ENCODE measurements at regions not wholly inside any gene's neighbourhood (a gene's known extent, or its start where the extent isn't known, plus 50 kb on each side); places are given as distances from the start of the nearest gene placed in this dataset.

DNA sequence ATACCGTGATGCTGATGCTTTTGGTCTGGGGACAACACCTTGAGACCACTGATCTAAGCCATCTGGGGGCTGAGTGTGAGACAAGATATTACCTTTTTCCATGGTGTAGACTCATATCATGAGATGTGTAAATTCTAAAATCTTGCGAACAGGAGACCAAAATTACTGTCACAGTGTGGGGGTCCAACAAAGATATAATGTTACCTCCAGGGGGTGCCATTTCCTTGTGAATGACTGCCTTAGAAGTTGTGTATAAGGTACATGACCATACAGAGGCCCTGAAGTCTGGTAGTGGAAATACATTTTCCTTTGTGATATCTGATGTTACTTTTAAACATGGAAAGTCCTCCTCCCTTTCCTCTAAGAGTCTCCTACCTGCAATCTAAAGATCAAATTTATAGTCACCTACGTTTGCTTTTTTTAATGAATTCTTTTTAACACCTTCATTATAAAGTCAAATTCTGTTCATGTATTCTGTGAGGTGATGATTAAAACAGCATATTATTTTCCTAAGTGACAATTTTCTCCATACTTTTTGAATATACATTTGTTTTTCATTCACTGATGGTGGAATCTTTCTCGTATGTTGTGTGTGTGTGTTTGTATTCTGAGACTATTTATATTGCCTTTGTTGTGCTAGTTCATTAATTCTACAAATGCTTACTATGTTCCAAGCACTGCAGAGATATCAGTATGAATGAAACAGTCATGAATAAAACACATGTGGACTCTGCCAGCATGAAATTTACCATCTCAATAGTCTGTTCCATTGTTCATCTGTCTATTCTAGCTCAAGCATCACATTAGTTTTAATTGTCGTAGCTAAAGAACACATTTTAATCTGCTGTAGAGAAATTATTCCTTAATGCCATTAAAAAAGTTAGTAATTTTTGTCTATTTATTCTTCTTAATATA lies 113.7 kb downstream of the RFC3 start:
- Histone ChIP-seq H3K27ac (ENCODE audit: low read depth, low read length) (no peak overlapping the region), H3K27me3 (ENCODE audit: control insufficient read depth, insufficient read depth, low read length) (no peaks in the 10 kb centered on the region), H3K4me3 (ENCODE audit: low read length) (no peak overlapping the region), H3K9ac (ENCODE audit: low read length) (no peak overlapping the region), H3K36me3 (ENCODE audit: control insufficient read depth, insufficient read depth, low read length) (no peaks in the 10 kb centered on the region), H3K4me1 (ENCODE audit: control insufficient read depth, insufficient read depth, low read length) (no peaks in the 10 kb centered on the region)

GRCh38 chr13:33932769-33933406 lies 114.9 kb downstream of the RFC3 start:
- Histone ChIP-seq H3K9ac (ENCODE audit: low read length) (no peak overlapping the region), H3K4me1 (ENCODE audit: control insufficient read depth, insufficient read depth, low read length) (no peaks in the 10 kb centered on the region), H3K27me3 (ENCODE audit: control insufficient read depth, insufficient read depth, low read length) (no peaks in the 10 kb centered on the region), H3K4me3 (ENCODE audit: low read length) (no peak overlapping the region), H3K36me3 (ENCODE audit: control insufficient read depth, insufficient read depth, low read length) (no peaks in the 10 kb centered on the region), H3K27ac (ENCODE audit: low read depth, low read length) (no peak overlapping the region)

DNA sequence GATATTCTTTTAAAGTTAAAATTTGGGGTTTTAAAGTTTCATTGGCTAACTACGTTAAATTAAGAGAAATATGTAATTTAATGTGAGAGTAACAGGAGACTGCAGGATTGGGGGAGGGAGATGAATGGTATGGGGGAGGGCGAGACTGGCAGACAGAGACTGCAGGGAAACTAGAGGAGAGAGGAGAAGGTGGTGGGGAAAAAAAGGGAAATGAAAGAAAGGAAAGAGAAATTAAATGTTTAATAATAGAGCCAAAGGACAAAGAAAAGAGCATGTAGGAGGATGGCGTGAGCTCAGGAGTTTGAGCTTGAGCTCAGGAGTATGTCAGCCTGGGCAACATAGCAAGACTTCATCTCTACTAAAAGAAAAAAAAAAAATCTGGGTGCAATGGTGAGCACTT lies 115.9 kb downstream of the RFC3 start:
- H3K4me3 ChIP-seq (ENCODE audit: low read length), result no peak overlapping the region
- H3K4me1 ChIP-seq (ENCODE audit: control insufficient read depth, insufficient read depth, low read length), result no peaks in the 10 kb centered on the region
- no peak overlapping the region for H3K27ac ChIP-seq (ENCODE audit: low read depth, low read length)
- no peaks in the 10 kb centered on the region for H3K36me3 ChIP-seq (ENCODE audit: control insufficient read depth, insufficient read depth, low read length)
- H3K27me3 ChIP-seq (ENCODE audit: control insufficient read depth, insufficient read depth, low read length), result no peaks in the 10 kb centered on the region
- H3K9ac ChIP-seq (ENCODE audit: low read length), result no peak overlapping the region

DNA sequence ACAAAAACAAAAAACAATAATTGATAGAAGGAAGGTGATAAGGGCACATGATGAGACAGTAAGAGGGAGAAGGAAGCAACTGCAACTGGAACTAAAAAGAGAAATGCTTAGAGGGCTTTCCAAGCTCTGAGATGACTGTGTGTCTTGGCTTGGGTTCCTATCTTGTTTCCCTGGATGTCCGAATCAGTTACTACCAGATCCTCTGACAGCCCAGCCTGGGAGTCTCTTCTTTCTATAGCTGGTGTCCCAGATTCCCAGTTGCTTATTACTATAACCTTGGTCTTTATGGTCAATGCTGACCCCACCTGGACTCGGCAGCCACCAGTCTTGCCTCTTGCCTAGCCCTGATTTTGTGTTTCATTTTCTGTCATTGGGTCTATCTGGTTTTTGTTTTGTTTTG lies 116.4 kb downstream of the RFC3 start:
- Histone ChIP-seq H3K4me3 (ENCODE audit: low read length) (no peak overlapping the region), H3K36me3 (ENCODE audit: control insufficient read depth, insufficient read depth, low read length) (no peaks in the 10 kb centered on the region), H3K27me3 (ENCODE audit: control insufficient read depth, insufficient read depth, low read length) (no peaks in the 10 kb centered on the region), H3K4me1 (ENCODE audit: control insufficient read depth, insufficient read depth, low read length) (no peaks in the 10 kb centered on the region), H3K9ac (ENCODE audit: low read length) (no peak overlapping the region), H3K27ac (ENCODE audit: low read depth, low read length) (no peak overlapping the region)

- Histone ChIP-seq H3K27ac (ENCODE audit: low read depth, low read length) (no peak overlapping the region), H3K4me1 (ENCODE audit: control insufficient read depth, insufficient read depth, low read length) (no peaks in the 10 kb centered on the region), H3K4me3 (ENCODE audit: low read length) (no peak overlapping the region), H3K9ac (ENCODE audit: low read length) (no peak overlapping the region), H3K27me3 (ENCODE audit: control insufficient read depth, insufficient read depth, low read length) (no peaks in the 10 kb centered on the region), H3K36me3 (ENCODE audit: control insufficient read depth, insufficient read depth, low read length) (no peaks in the 10 kb centered on the region)
Measured at GRCh38 chr13:33934951-33935371, 117.0 kb downstream of the RFC3 start.

DNA sequence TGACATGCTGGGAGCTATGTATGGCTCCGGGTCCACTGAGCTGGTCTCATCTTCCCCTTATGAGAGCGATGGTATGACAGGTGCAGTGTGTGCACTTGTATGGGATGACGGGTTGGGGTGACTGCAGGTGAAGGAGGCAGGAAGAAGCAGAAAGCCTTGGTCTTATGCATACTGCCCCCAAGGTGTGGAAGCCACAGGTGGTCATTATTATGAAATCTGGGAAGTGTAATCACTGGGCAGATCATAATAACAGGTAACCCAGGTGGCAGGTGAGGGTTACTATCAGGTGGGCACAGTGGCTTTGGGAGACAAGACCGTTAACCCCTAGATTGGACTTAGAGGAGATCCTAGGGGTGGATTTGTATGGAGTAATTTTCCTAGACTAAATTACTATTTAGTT lies 118.0 kb downstream of the RFC3 start:
- no peak overlapping the region for H3K4me3 ChIP-seq (ENCODE audit: low read length)
- H3K36me3 ChIP-seq (ENCODE audit: control insufficient read depth, insufficient read depth, low read length), result no peaks in the 10 kb centered on the region
- no peak overlapping the region for H3K27ac ChIP-seq (ENCODE audit: low read depth, low read length)
- H3K27me3 ChIP-seq (ENCODE audit: control insufficient read depth, insufficient read depth, low read length), result no peaks in the 10 kb centered on the region
- no peaks in the 10 kb centered on the region for H3K4me1 ChIP-seq (ENCODE audit: control insufficient read depth, insufficient read depth, low read length)
- no peak overlapping the region for H3K9ac ChIP-seq (ENCODE audit: low read length)

DNA sequence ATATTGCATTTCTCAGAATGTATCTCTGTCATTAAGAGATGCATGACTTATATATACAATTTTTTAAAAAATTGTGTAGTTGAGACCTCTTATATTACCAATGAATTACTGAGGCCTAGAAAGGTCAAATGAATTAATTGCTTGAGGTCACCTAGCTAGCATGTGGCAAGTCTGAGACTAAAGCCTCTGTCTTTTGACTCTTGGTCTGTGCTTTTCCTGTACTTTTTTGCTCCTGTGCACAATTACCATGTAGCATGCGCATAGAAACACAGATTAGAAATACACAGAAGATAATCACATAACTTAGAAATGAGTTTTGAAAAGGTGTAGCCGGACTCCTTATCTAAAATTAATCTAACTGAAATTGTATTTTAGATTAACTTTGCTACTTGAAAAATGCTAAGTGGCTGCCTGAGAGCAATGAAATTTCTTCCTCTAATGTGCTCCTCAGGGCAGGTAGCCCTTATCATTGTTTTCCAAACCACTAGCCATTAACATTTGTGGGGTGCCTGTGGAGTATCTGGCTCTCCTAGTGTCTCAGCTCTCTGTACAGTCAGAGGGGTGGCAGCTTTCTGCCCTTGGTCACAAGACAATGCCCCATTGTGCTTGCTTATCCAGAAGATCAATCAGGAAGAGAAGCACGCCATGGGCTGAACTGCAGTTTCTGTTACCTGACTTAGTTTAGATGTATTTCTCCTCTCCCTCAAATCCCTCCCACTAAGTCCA lies 119.6 kb downstream of the RFC3 start:
- Histone ChIP-seq H3K27me3 (ENCODE audit: control insufficient read depth, insufficient read depth, low read length) (no peaks in the 10 kb centered on the region), H3K27ac (ENCODE audit: low read depth, low read length) (no peak overlapping the region)

DNA sequence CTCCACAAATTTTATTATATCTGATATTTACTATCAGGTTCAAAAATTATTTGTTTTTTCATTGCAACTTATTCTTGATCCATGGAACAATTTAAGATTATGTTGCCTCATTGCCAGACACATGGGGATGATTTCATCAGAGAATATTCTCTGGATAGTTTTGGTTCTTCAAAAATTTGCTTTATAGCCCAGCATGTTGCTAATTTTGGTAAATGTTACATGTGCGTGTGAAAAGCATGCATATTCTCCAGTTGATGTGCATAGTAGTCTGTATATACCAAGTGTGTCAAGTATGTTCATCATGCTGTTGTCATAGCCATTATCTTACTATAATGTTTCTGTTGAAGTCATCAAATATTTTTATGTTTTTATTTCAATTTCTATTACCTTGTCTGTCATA lies 122.3 kb downstream of the RFC3 start:
- no peaks in the 10 kb centered on the region for H3K36me3 ChIP-seq (ENCODE audit: control insufficient read depth, insufficient read depth, low read length)
- H3K27ac ChIP-seq (ENCODE audit: low read depth, low read length), result no peak overlapping the region
- H3K27me3 ChIP-seq (ENCODE audit: control insufficient read depth, insufficient read depth, low read length), result no peaks in the 10 kb centered on the region
- H3K4me3 ChIP-seq (ENCODE audit: low read length), result no peak overlapping the region
- no peak overlapping the region for H3K9ac ChIP-seq (ENCODE audit: low read length)
- H3K4me1 ChIP-seq (ENCODE audit: control insufficient read depth, insufficient read depth, low read length), result no peaks in the 10 kb centered on the region

More for the DNA sequence above, 119.6 kb downstream of the RFC3 start:
- H3K4me3 ChIP-seq (ENCODE audit: low read length), result no peak overlapping the region
- no peak overlapping the region for H3K9ac ChIP-seq (ENCODE audit: low read length)
- no peaks in the 10 kb centered on the region for H3K36me3 ChIP-seq (ENCODE audit: control insufficient read depth, insufficient read depth, low read length)
- H3K4me1 ChIP-seq (ENCODE audit: control insufficient read depth, insufficient read depth, low read length), result no peaks in the 10 kb centered on the region

- no peaks in the 10 kb centered on the region for H3K36me3 ChIP-seq (ENCODE audit: control insufficient read depth, insufficient read depth, low read length)
- no peaks in the 10 kb centered on the region for H3K4me1 ChIP-seq (ENCODE audit: control insufficient read depth, insufficient read depth, low read length)
- H3K9ac ChIP-seq (ENCODE audit: low read length), result no peak overlapping the region
- no peak overlapping the region for H3K27ac ChIP-seq (ENCODE audit: low read depth, low read length)
- no peaks in the 10 kb centered on the region for H3K27me3 ChIP-seq (ENCODE audit: control insufficient read depth, insufficient read depth, low read length)
- no peak overlapping the region for H3K4me3 ChIP-seq (ENCODE audit: low read length)
Measured at GRCh38 chr13:33940898-33941297, 122.9 kb downstream of the RFC3 start.

DNA sequence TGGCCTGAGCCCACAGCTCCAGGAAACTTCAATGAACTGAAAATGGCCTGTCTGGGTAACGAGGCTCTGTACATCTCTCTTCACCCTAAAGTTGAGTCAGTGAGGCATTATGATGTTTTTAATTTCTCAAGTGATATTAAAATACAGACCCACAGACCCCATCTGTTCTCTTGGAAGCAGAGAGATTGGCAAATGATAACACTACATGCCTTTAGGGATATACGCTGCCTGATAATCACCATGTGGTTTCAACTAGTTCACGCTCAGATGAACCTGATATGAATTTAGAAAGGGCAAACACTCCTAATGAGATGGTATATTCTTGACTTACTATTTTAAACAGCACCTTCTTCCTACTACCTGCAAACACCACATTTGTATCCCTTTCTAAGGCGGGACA lies 127.5 kb downstream of the RFC3 start:
- H3K27me3 ChIP-seq (ENCODE audit: control insufficient read depth, insufficient read depth, low read length), result no peaks in the 10 kb centered on the region
- H3K4me1 ChIP-seq (ENCODE audit: control insufficient read depth, insufficient read depth, low read length), result no peaks in the 10 kb centered on the region
- no peaks in the 10 kb centered on the region for H3K36me3 ChIP-seq (ENCODE audit: control insufficient read depth, insufficient read depth, low read length)
- no peak overlapping the region for H3K4me3 ChIP-seq (ENCODE audit: low read length)
- H3K9ac ChIP-seq (ENCODE audit: low read length), result no peak overlapping the region
- H3K27ac ChIP-seq (ENCODE audit: low read depth, low read length), result no peak overlapping the region

GRCh38 chr13:33953203-33953602 lies 135.3 kb downstream of the RFC3 start:
- Histone ChIP-seq H3K9ac (ENCODE audit: low read length) (no peak overlapping the region), H3K27me3 (ENCODE audit: control insufficient read depth, insufficient read depth, low read length) (no peaks in the 10 kb centered on the region), H3K4me1 (ENCODE audit: control insufficient read depth, insufficient read depth, low read length) (no peaks in the 10 kb centered on the region), H3K27ac (ENCODE audit: low read depth, low read length) (no peak overlapping the region), H3K36me3 (ENCODE audit: control insufficient read depth, insufficient read depth, low read length) (no peaks in the 10 kb centered on the region), H3K4me3 (ENCODE audit: low read length) (no peak overlapping the region)

DNA sequence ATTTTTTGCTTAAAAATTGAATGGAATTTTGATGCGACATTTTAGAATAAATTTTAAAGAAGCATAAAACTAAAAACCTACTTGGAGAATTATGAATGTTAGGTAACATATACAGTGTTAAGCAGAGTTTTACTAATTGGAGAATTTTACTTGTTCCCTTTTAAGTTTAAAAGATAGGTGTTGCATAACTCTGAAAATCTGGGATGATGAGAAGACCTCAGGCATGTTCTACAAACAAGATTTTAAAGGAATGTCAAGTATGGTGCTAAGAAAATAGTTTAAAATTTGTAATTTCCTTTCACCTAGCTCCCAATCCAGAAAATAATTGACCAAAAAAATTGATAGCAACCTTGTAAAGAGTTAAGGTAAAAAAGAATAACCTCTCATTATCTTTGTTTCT lies 135.8 kb downstream of the RFC3 start:
- H3K4me1 ChIP-seq (ENCODE audit: control insufficient read depth, insufficient read depth, low read length), result no peaks in the 10 kb centered on the region
- no peak overlapping the region for H3K27ac ChIP-seq (ENCODE audit: low read depth, low read length)
- H3K9ac ChIP-seq (ENCODE audit: low read length), result no peak overlapping the region

More for the DNA sequence above, 135.8 kb downstream of the RFC3 start:
- H3K27me3 ChIP-seq (ENCODE audit: control insufficient read depth, insufficient read depth, low read length), result no peaks in the 10 kb centered on the region
- no peak overlapping the region for H3K4me3 ChIP-seq (ENCODE audit: low read length)
- H3K36me3 ChIP-seq (ENCODE audit: control insufficient read depth, insufficient read depth, low read length), result no peaks in the 10 kb centered on the region
